ENCODE measurements at regions not wholly inside any gene's neighbourhood (a gene's known extent, or its start where the extent isn't known, plus 50 kb on each side); places are given as distances from the start of the nearest gene placed in this dataset.

- WGBS (ENCODE audit: low lambda C conversion rate): 32% methylated on average over 3 of the region's 3 CpGs
- H3K9me2 ChIP-seq: no peaks in the 10 kb centered on the region
- H3K9ac ChIP-seq: no peak overlapping the region
- CTCF ChIA-PET: interaction anchor here (0.6 kb wide), 1 partner anchor 93 kb away, joined by 3 read pairs; no protein-coding TSS in a partner anchor
- no peaks in the 10 kb centered on the region for H3K9me3 ChIP-seq
- POLR2A ChIA-PET: no interaction called here
- H3K27me3 ChIP-seq (ENCODE audit: insufficient read depth): no peaks in the 10 kb centered on the region
- no peaks in the 10 kb centered on the region for H3K4me1 ChIP-seq (ENCODE audit: control insufficient read depth in 1 of 2, insufficient read depth in 2 of 2, low read depth in 1 of 2, low read length in 1 of 2)
- no peaks in the 10 kb centered on the region for H4K20me1 ChIP-seq (ENCODE audit: insufficient read depth)
- no peak overlapping the region for H3K4me2 ChIP-seq
- H2AFZ ChIP-seq (ENCODE audit: low read depth): no peak overlapping the region
- H3K36me3 ChIP-seq (replicated peaks in 1 of 2; ENCODE audit: control insufficient read depth in 1 of 2, insufficient read depth in 2 of 2, low read length in 1 of 2): no peaks in the 10 kb centered on the region
- H3K79me2 ChIP-seq (ENCODE audit: insufficient read depth): no peaks in the 10 kb centered on the region
- TF ChIP-seq RAD21 (IDR thresholded peaks at IDR 0.05; ENCODE audit: low read length) (no peak), RFX5 (IDR thresholded peaks at IDR 0.05; ENCODE audit: low read length) (no peak), FOSL2 (IDR thresholded peaks at IDR 0.05; ENCODE audit: borderline replicate concordance, low read depth) (no peak), MEF2A (IDR thresholded peaks at IDR 0.05; ENCODE audit: borderline replicate concordance, low read depth) (no peak), YY1 (IDR thresholded peaks at IDR 0.05; ENCODE audit: low read depth) (no peak), EP300 (IDR thresholded peaks at IDR 0.05; ENCODE audit: borderline replicate concordance in 1 of 2, low read depth in 1 of 2, low read length in 1 of 2) (no peak), TAF1 (IDR thresholded peaks at IDR 0.05; ENCODE audit: borderline replicate concordance, low read depth, low read length) (no peak), ELF1 (IDR thresholded peaks at IDR 0.05) (no peak), GABPA (IDR thresholded peaks at IDR 0.05; ENCODE audit: low read depth) (no peak), EZH2phosphoT487 (IDR thresholded peaks at IDR 0.05; ENCODE audit: borderline replicate concordance, low read depth) (no peak), USF1 (IDR thresholded peaks at IDR 0.05; ENCODE audit: borderline replicate concordance, low read depth) (no peak), NRF1 (IDR thresholded peaks at IDR 0.05; ENCODE audit: low read depth, low read length) (no peak)
- TF ChIP-seq, protein P1, sequence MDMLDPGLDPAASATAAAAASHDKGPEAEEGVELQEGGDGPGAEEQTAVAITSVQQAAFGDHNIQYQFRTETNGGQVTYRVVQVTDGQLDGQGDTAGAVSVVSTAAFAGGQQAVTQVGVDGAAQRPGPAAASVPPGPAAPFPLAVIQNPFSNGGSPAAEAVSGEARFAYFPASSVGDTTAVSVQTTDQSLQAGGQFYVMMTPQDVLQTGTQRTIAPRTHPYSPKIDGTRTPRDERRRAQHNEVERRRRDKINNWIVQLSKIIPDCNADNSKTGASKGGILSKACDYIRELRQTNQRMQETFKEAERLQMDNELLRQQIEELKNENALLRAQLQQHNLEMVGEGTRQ (IDR thresholded peaks at IDR 0.05; ENCODE audit: borderline replicate concordance, low read depth, low read length): no peak
- TF ChIP-seq, protein P2, sequence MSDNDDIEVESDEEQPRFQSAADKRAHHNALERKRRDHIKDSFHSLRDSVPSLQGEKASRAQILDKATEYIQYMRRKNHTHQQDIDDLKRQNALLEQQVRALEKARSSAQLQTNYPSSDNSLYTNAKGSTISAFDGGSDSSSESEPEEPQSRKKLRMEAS (IDR thresholded peaks at IDR 0.05; ENCODE audit: low read depth): no peak
- TF ChIP-seq, protein P3, sequence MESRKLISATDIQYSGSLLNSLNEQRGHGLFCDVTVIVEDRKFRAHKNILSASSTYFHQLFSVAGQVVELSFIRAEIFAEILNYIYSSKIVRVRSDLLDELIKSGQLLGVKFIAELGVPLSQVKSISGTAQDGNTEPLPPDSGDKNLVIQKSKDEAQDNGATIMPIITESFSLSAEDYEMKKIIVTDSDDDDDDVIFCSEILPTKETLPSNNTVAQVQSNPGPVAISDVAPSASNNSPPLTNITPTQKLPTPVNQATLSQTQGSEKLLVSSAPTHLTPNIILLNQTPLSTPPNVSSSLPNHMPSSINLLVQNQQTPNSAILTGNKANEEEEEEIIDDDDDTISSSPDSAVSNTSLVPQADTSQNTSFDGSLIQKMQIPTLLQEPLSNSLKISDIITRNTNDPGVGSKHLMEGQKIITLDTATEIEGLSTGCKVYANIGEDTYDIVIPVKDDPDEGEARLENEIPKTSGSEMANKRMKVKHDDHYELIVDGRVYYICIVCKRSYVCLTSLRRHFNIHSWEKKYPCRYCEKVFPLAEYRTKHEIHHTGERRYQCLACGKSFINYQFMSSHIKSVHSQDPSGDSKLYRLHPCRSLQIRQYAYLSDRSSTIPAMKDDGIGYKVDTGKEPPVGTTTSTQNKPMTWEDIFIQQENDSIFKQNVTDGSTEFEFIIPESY (IDR thresholded peaks at IDR 0.05; ENCODE audit: borderline replicate concordance, low read depth): no peak
- no peaks in the 10 kb centered on the region for H3F3A ChIP-seq (replicated peaks; ENCODE audit: insufficient read depth)
- no peak overlapping the region for H3K27ac ChIP-seq (ENCODE audit: low read depth in 2 of 2, low read length in 1 of 2)
- DNase-seq: no peak
- no peak overlapping the region for H3K4me3 ChIP-seq (ENCODE audit: low read depth in 2 of 2, low read length in 1 of 2)
These were observed 342.2 kb downstream of the CDH26 start for GRCh38 chr20:60300374-60300773.

DNA sequence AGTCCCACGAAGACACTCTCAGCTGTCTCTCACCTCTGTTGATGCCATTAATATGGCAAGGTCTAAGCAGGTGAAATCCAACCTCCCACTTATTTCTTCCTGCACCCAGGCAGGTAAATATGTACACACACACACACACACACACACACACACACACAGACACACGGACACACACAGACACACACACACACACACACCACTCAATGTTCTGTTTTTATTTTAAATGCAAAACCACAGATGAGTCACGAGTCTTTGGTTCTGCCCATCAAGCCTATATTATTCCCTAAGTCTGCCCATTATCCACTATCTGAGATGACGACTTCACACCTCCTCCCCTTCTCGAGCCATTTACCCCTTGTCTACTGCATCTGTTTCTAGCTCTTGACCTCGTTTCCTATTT, 344.7 kb downstream of the CDH26 start:
- no peak overlapping the region for H3K4me3 ChIP-seq (ENCODE audit: low read depth in 2 of 2, low read length in 1 of 2)
- no peaks in the 10 kb centered on the region for H3K36me3 ChIP-seq (replicated peaks in 1 of 2; ENCODE audit: control insufficient read depth in 1 of 2, insufficient read depth in 2 of 2, low read length in 1 of 2)
- DNase-seq: no peak
- H3K79me2 ChIP-seq (ENCODE audit: insufficient read depth): no peaks in the 10 kb centered on the region
- no peak overlapping the region for H3K9ac ChIP-seq
- POLR2A ChIA-PET: no interaction called here
- H3K27me3 ChIP-seq (ENCODE audit: insufficient read depth): no peaks in the 10 kb centered on the region
- CTCF ChIA-PET: no interaction called here
- no peak overlapping the region for H3K27ac ChIP-seq (ENCODE audit: low read depth in 2 of 2, low read length in 1 of 2)
- H3K9me3 ChIP-seq: no peaks in the 10 kb centered on the region
- H3K4me2 ChIP-seq: no peak overlapping the region
- no peaks in the 10 kb centered on the region for H3F3A ChIP-seq (replicated peaks; ENCODE audit: insufficient read depth)
- no peaks in the 10 kb centered on the region for H3K9me2 ChIP-seq
- H2AFZ ChIP-seq (ENCODE audit: low read depth): no peak overlapping the region
- H4K20me1 ChIP-seq (ENCODE audit: insufficient read depth): no peaks in the 10 kb centered on the region
- H3K4me1 ChIP-seq (ENCODE audit: control insufficient read depth in 1 of 2, insufficient read depth in 2 of 2, low read depth in 1 of 2, low read length in 1 of 2): no peaks in the 10 kb centered on the region
- TF ChIP-seq ELF1 (IDR thresholded peaks at IDR 0.05) (no peak), MXI1 (IDR thresholded peaks at IDR 0.05; ENCODE audit: low read depth, low read length) (no peak), TEAD4 (IDR thresholded peaks at IDR 0.05; ENCODE audit: borderline replicate concordance, insufficient read depth) (no peak), USF1 (IDR thresholded peaks at IDR 0.05; ENCODE audit: borderline replicate concordance, low read depth) (no peak), RXRA (IDR thresholded peaks at IDR 0.05; ENCODE audit: borderline replicate concordance, low read depth) (no peak), SMC3 (IDR thresholded peaks at IDR 0.05; ENCODE audit: low read depth, low read length) (no peak), EZH2phosphoT487 (IDR thresholded peaks at IDR 0.05; ENCODE audit: borderline replicate concordance, low read depth) (no peak), SIN3A (IDR thresholded peaks at IDR 0.05; ENCODE audit: borderline replicate concordance, low read depth, low read length) (no peak), RFX5 (IDR thresholded peaks at IDR 0.05; ENCODE audit: low read length) (no peak)
- TF ChIP-seq, protein P2 (IDR thresholded peaks at IDR 0.05; ENCODE audit: low read depth): no peak
- 11% methylated on average over 6 of the region's 6 CpGs for WGBS (ENCODE audit: low lambda C conversion rate)

Measured in SK-N-SH (cell line).